HFFc6 (cell line): ENCODE measurements at regions not wholly inside any gene's neighbourhood (a gene's known extent, or its start where the extent isn't known, plus 50 kb on each side); places are given as distances from the start of the nearest gene placed in this dataset.
"Not testable (repeated sequence)": the region's sequence is repeated elsewhere in the genome, so short reads cannot be mapped to it uniquely, and the experiment has no call there.

Source experiments
- DNase-seq: peaks from one replicate; pipeline ENCODE4 v3.0.0-alpha.2; 2018
- H3K27ac Mint-ChIP-seq: 2 replicates; pipeline ENCODE4 v1.8.0; 2020; ENCODE audit warnings: mild to moderate bottlenecking, mixed read lengths
- H3K27me3 Mint-ChIP-seq: 2 replicates; pipeline ENCODE4 v1.8.0; 2021; ENCODE audit warnings: mild to moderate bottlenecking, moderate library complexity, mixed read lengths; ENCODE audit not compliant: insufficient read depth
- H3K36me3 Mint-ChIP-seq: 2 replicates; pipeline ENCODE4 v1.8.0; 2021; ENCODE audit warnings: low read depth, mixed read lengths
- H3K4me1 Mint-ChIP-seq: 2 replicates; pipeline ENCODE4 v1.8.0; 2020; ENCODE audit warnings: low read depth, mixed read lengths
- H3K4me3 Mint-ChIP-seq: 2 replicates; pipeline ENCODE4 v1.8.0; 2020; ENCODE audit warnings: mild to moderate bottlenecking, moderate library complexity, mixed read lengths
- H3K9me3 Mint-ChIP-seq: 2 replicates; pipeline ENCODE4 v1.8.0; 2020; ENCODE audit warnings: mild to moderate bottlenecking, mixed read lengths
- CTCF ChIP-seq: fragments of 200-600 bp; sonication (generic); IDR thresholded peaks from 2 replicates; pipeline ENCODE4 v1.5.0; 2021; ENCODE audit warnings: antibody characterized with exemption, mild to moderate bottlenecking

- Mint-ChIP-seq H3K4me3 (no peak overlapping the region), H3K9me3 (peaks cover 4% of the 10 kb centered on the region; the same call in 1 of the 2 replicates), H3K4me1 (peaks cover 8% of the 10 kb centered on the region), H3K27ac (no peak overlapping the region), H3K27me3 (peaks cover 2% of the 10 kb centered on the region; the same call in 1 of the 2 replicates), H3K36me3 (no peaks in the 10 kb centered on the region)
- TF ChIP-seq CTCF = no peak
- DNase-seq = no peak
These were observed 70.8 kb upstream of the HMGXB4 start for GRCh38 chr22:35186492-35186891.

- not testable (repeated sequence) for H3K4me3 Mint-ChIP-seq, H3K36me3 Mint-ChIP-seq, H3K27me3 Mint-ChIP-seq
These were observed 68.4 kb upstream of the HMGXB4 start for GRCh38 chr22:35188930-35189329.

GRCh38 chr22:35189559-35189958 is 67.7 kb upstream of the HMGXB4 start:
- no peak overlapping the region for H3K4me3 Mint-ChIP-seq
- H3K4me1 Mint-ChIP-seq = peaks cover 18% of the 10 kb centered on the region
- H3K9me3 Mint-ChIP-seq = peaks cover 4% of the 10 kb centered on the region; the same call in 1 of the 2 replicates
- DNase-seq = no peak
- TF ChIP-seq CTCF = no peak
- H3K27me3 Mint-ChIP-seq = no peaks in the 10 kb centered on the region; the same call in none of the 2 replicates
- H3K36me3 Mint-ChIP-seq = no peaks in the 10 kb centered on the region
- H3K27ac Mint-ChIP-seq = no peak overlapping the region

More at GRCh38 chr22:35188930-35189329, 68.4 kb upstream of the HMGXB4 start:
- H3K27ac Mint-ChIP-seq, H3K9me3 Mint-ChIP-seq, DNase-seq: not testable (repeated sequence)
- H3K4me1 Mint-ChIP-seq = peaks cover 18% of the 10 kb centered on the region

GRCh38 chr22:35191412-35191811 is 65.9 kb upstream of the HMGXB4 start:
- H3K4me3 Mint-ChIP-seq = no peak overlapping the region
- peaks cover 4% of the 10 kb centered on the region; the same call in 1 of the 2 replicates for H3K9me3 Mint-ChIP-seq
- peaks cover 18% of the 10 kb centered on the region for H3K4me1 Mint-ChIP-seq
- no peaks in the 10 kb centered on the region for H3K36me3 Mint-ChIP-seq
- DNase-seq = peak; percentile 23
- TF ChIP-seq CTCF = no peak
- H3K27ac Mint-ChIP-seq = no peak overlapping the region
- H3K27me3 Mint-ChIP-seq = no peaks in the 10 kb centered on the region; the same call in 1 of the 2 replicates

GRCh38 chr22:35192129-35192918 is 65.0 kb upstream of the HMGXB4 start:
- no peak overlapping the region for H3K27ac Mint-ChIP-seq
- H3K36me3 Mint-ChIP-seq = no peaks in the 10 kb centered on the region
- H3K4me3 Mint-ChIP-seq = no peak overlapping the region
- no peak for DNase-seq
- peaks cover 18% of the 10 kb centered on the region for H3K4me1 Mint-ChIP-seq
- H3K9me3 Mint-ChIP-seq = peaks cover 4% of the 10 kb centered on the region; the same call in 1 of the 2 replicates
- no peak for TF ChIP-seq CTCF
- no peaks in the 10 kb centered on the region; the same call in 1 of the 2 replicates for H3K27me3 Mint-ChIP-seq

GRCh38 chr22:35195226-35195625 is 62.1 kb upstream of the HMGXB4 start:
- H3K27me3 Mint-ChIP-seq = peaks cover 7% of the 10 kb centered on the region
- no peak overlapping the region for H3K27ac Mint-ChIP-seq
- peaks cover 4% of the 10 kb centered on the region; the same call in 1 of the 2 replicates for H3K9me3 Mint-ChIP-seq
- no peak for TF ChIP-seq CTCF
- no peak overlapping the region for H3K4me3 Mint-ChIP-seq
- H3K36me3 Mint-ChIP-seq = no peaks in the 10 kb centered on the region
- peaks cover 18% of the 10 kb centered on the region for H3K4me1 Mint-ChIP-seq
- DNase-seq = no peak
